ENCODE measurements at regions not wholly inside any gene's neighbourhood (a gene's known extent, or its start where the extent isn't known, plus 50 kb on each side); places are given as distances from the start of the nearest gene placed in this dataset.

DNA sequence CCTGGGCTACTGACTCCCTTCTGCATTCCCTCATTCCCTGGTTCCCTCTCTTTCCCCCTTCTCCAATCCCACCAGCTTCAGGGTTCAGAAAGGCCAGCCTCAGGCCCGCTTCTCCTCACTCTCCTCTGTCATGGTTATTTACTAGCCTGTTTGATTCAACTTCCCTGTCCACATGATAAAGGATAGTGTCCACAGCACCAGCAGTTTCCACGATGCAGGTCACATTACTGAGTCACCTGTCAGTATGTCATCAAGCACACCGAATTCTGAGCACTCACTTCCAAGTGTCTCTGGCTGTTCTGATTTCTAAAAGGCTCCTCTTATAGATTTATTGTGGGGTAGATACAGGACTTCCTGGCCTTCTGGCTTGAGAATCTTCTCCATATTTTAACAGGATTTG lies 96.6 kb upstream of the CTNNB1 start:
- Histone ChIP-seq H3K27ac (no peak overlapping the region), H3K36me3 (ENCODE audit: low read depth, missing control alignments) (no peaks in the 10 kb centered on the region), H3K27me3 (no peaks in the 10 kb centered on the region), H3K4me1 (peaks cover 7% of the 10 kb centered on the region), H3K4me3 (no peak overlapping the region), H3K9me3 (no peaks in the 10 kb centered on the region)
- intact Hi-C loops (cut with DNase I; ENCODE audit: low total_unique reads) = no loop called here
- no peak for DNase-seq
- TF ChIP-seq, protein P1, sequence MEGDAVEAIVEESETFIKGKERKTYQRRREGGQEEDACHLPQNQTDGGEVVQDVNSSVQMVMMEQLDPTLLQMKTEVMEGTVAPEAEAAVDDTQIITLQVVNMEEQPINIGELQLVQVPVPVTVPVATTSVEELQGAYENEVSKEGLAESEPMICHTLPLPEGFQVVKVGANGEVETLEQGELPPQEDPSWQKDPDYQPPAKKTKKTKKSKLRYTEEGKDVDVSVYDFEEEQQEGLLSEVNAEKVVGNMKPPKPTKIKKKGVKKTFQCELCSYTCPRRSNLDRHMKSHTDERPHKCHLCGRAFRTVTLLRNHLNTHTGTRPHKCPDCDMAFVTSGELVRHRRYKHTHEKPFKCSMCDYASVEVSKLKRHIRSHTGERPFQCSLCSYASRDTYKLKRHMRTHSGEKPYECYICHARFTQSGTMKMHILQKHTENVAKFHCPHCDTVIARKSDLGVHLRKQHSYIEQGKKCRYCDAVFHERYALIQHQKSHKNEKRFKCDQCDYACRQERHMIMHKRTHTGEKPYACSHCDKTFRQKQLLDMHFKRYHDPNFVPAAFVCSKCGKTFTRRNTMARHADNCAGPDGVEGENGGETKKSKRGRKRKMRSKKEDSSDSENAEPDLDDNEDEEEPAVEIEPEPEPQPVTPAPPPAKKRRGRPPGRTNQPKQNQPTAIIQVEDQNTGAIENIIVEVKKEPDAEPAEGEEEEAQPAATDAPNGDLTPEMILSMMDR (IDR thresholded peaks at IDR 0.05) = no peak
- TF ChIP-seq POLR2A (IDR thresholded peaks at IDR 0.05) = no peak
- 93 to 96% methylated on average over 3 of the region's 3 CpGs for WGBS, 2 donors

DNA sequence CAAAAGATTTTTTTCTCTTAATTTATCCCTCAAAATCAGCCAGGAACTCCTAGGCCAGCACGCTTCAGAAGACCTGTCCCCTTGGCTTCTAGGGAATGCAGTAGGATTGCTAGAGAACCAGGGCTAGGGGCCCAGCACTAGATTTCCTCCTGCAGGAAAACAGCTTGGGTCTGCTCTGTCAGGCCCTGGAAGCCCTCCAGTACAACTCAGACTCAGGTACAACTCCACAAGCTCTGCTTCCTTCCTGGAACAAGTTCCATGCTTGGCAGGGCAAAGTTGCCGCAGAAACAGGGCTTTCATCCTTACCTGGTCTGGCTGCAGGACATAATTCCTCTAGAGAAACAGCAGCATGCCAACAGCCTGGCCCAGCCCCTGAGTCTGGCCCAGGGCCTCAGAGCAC lies 96.1 kb upstream of the CTNNB1 start:
- no peaks in the 10 kb centered on the region for H3K36me3 ChIP-seq (ENCODE audit: low read depth, missing control alignments)
- H3K9me3 ChIP-seq = no peaks in the 10 kb centered on the region
- 67 to 92% methylated on average over 1 to 2 of the region's 2 CpGs for WGBS, 2 donors
- no peak overlapping the region for H3K27ac ChIP-seq
- intact Hi-C loops (cut with DNase I; ENCODE audit: low total_unique reads) = no loop called here
- H3K4me3 ChIP-seq = no peak overlapping the region
- no peak for DNase-seq
- TF ChIP-seq POLR2A (IDR thresholded peaks at IDR 0.05) = no peak
- TF ChIP-seq, protein P1 (IDR thresholded peaks at IDR 0.05) = no peak
- H3K27me3 ChIP-seq = no peaks in the 10 kb centered on the region
- peaks cover 2% of the 10 kb centered on the region for H3K4me1 ChIP-seq

DNA sequence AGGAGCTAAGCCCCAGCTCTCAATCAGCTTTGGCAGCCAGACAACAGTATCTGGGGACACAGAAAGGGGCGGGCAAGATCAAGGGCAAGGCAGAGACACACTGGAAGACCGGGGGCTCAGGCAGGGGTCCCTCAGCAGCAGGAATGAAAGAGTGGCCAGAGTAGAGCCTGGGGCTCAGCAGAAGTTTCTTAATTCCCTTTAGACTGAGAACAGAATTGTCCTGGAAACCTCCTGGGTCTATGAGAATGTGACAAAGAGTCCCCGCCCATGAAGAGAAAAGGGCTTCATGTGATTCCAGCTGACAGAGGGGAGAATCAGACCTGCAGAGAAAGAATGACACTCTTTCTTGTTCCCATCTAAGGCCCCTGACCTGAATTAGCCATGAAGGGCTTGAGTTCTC lies 95.2 kb upstream of the CTNNB1 start:
- Histone ChIP-seq H3K27me3 (no peaks in the 10 kb centered on the region), H3K27ac (no peak overlapping the region), H3K9me3 (no peaks in the 10 kb centered on the region), H3K4me3 (no peak overlapping the region), H3K4me1 (no peaks in the 10 kb centered on the region), H3K36me3 (ENCODE audit: low read depth, missing control alignments) (no peaks in the 10 kb centered on the region)
- TF ChIP-seq, protein P1 (IDR thresholded peaks at IDR 0.05) = no peak
- TF ChIP-seq POLR2A (IDR thresholded peaks at IDR 0.05) = no peak
- WGBS, 2 donors = 74 to 79% methylated on average over 3 of the region's 3 CpGs
- intact Hi-C loops (cut with DNase I; ENCODE audit: low total_unique reads) = no loop called here
- DNase-seq = no peak

DNA sequence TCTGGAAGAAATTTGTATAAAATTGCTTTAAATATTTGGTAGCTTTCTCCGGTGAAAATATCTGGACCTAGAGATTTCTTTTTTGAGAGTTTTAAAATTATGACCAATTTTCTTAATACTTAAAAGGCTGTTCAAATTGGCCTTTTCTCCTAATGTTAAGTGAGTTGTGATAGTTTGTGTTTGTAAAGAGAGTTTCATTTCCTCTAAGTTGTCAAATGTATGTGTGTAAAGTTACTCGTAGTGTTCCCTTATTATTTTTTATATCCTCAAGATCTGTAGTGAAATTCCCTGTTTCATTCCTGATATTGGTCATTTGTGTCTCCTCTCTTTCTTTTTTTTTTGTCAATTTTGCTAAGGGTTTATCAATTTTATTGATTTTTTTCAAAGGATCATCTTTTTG lies 92.6 kb upstream of the CTNNB1 start:
- Histone ChIP-seq H3K9me3 (no peaks in the 10 kb centered on the region), H3K4me1 (no peaks in the 10 kb centered on the region), H3K36me3 (ENCODE audit: low read depth, missing control alignments) (no peaks in the 10 kb centered on the region), H3K4me3 (no peak overlapping the region), H3K27me3 (no peaks in the 10 kb centered on the region), H3K27ac (no peak overlapping the region)
- 89 to 95% methylated on average over 2 of the region's 2 CpGs for WGBS, 2 donors
- TF ChIP-seq POLR2A (IDR thresholded peaks at IDR 0.05) = no peak
- TF ChIP-seq, protein P1 (IDR thresholded peaks at IDR 0.05) = no peak
- no peak for DNase-seq
- intact Hi-C loops (cut with DNase I; ENCODE audit: low total_unique reads) = no loop called here

DNA sequence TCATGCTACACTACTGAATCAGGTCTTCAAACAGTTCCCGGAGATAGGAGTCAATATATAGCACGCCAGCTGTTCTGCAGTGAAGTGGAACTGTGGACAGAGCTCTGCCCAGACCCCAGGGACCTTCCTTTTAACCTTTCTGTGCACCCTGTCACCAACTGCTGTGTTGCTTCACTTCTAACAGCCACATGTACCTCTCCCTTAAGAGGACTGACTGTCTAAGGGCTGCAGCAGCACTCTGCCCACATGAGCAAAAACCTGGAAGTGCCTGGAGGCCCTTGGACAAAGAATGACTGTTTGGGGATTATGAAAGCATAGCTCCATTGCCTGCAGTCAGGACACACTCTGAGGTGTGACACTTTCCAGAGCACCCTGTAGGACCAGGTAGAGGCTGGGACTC lies 88.3 kb upstream of the CTNNB1 start:
- Histone ChIP-seq H3K36me3 (ENCODE audit: low read depth, missing control alignments) (no peaks in the 10 kb centered on the region), H3K9me3 (no peaks in the 10 kb centered on the region), H3K4me1 (no peaks in the 10 kb centered on the region), H3K27me3 (no peaks in the 10 kb centered on the region), H3K27ac (no peak overlapping the region), H3K4me3 (no peak overlapping the region)
- intact Hi-C loops (cut with DNase I; ENCODE audit: low total_unique reads) = no loop called here
- no peak for DNase-seq
- WGBS, 2 donors = 83% methylated on average over 2 of the region's 2 CpGs; no CpG with 5 or more reads in 1 of the 2 donors
- TF ChIP-seq POLR2A (IDR thresholded peaks at IDR 0.05) = no peak

Measured in testis (tissue), 2 donors.